GM12892 (cell line): ENCODE measurements at regions not wholly inside any gene's neighbourhood (a gene's known extent, or its start where the extent isn't known, plus 50 kb on each side); places are given as distances from the start of the nearest gene placed in this dataset.

Experiments used
- POLR2A ChIP-seq: IDR thresholded peaks from 2 replicates; pipeline ENCODE4 v1.6.1; 2011; ENCODE audit warnings: low read depth, low read length, control low read depth
- POLR2AphosphoS5 ChIP-seq: IDR thresholded peaks from 2 replicates; pipeline ENCODE4 v1.6.1; 2011; ENCODE audit warnings: low read depth, low read length, control low read depth
- TAF1 ChIP-seq: IDR thresholded peaks from 2 replicates; pipeline ENCODE4 v1.6.1; 2011; ENCODE audit warnings: low read depth, mild to moderate bottlenecking, control low read depth, low read length, borderline replicate concordance

- TF ChIP-seq TAF1, result no peak
- TF ChIP-seq POLR2AphosphoS5, result no peak
- TF ChIP-seq POLR2A, result no peak
These were observed 724.6 kb downstream of the CENPC start for GRCh38 chr4:66820681-66821080.
